VCaP (cell line): ENCODE measurements at regions not wholly inside any gene's neighbourhood (a gene's known extent, or its start where the extent isn't known, plus 50 kb on each side); places are given as distances from the start of the nearest gene placed in this dataset.

Experiments
- H3K27ac ChIP-seq: fragments of 450-650 bp; 2 replicates; pipeline ENCODE4 v1.5.1; 2017
- TF ChIP-seq, protein P1 (sequence below): fragments of 450-650 bp; conservative IDR thresholded peaks from 2 replicates; pipeline ENCODE4 v1.5.1; 2017; ENCODE audit warnings: mild to moderate bottlenecking, moderate library complexity

DNA sequence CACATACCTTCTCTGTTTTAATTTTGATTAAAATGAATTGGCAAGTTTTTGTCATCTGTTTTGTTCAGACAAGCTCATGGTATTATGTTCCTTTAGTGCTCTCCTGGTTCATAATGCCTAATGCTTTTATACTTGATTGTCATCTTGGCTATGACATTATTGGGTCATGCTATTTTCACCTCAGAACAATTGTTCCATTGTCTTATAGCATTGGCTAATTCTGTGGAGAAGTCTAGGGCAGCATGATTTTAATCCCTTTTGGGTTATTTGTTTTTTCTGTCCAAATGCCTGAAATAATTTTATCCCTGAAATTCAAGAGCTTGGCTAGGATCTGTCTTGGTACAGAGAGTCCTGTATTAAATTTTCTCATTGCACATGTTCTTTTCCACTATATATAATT lies 83.8 kb upstream of the CCDC85A start:
- TF ChIP-seq, protein P1, sequence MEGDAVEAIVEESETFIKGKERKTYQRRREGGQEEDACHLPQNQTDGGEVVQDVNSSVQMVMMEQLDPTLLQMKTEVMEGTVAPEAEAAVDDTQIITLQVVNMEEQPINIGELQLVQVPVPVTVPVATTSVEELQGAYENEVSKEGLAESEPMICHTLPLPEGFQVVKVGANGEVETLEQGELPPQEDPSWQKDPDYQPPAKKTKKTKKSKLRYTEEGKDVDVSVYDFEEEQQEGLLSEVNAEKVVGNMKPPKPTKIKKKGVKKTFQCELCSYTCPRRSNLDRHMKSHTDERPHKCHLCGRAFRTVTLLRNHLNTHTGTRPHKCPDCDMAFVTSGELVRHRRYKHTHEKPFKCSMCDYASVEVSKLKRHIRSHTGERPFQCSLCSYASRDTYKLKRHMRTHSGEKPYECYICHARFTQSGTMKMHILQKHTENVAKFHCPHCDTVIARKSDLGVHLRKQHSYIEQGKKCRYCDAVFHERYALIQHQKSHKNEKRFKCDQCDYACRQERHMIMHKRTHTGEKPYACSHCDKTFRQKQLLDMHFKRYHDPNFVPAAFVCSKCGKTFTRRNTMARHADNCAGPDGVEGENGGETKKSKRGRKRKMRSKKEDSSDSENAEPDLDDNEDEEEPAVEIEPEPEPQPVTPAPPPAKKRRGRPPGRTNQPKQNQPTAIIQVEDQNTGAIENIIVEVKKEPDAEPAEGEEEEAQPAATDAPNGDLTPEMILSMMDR = no peak
- no peak overlapping the region for H3K27ac ChIP-seq

- TF ChIP-seq, protein P1 = no peak
- no peak overlapping the region for H3K27ac ChIP-seq
Observed at GRCh38 chr2:56100791-56101312, 82.9 kb upstream of the CCDC85A start.

- TF ChIP-seq, protein P1 = no peak
- no peak overlapping the region for H3K27ac ChIP-seq
Observed at GRCh38 chr2:56102098-56102497, 81.7 kb upstream of the CCDC85A start.

- TF ChIP-seq, protein P1 = no peak
- no peak overlapping the region for H3K27ac ChIP-seq
Observed at GRCh38 chr2:56102866-56103265, 80.9 kb upstream of the CCDC85A start.

DNA sequence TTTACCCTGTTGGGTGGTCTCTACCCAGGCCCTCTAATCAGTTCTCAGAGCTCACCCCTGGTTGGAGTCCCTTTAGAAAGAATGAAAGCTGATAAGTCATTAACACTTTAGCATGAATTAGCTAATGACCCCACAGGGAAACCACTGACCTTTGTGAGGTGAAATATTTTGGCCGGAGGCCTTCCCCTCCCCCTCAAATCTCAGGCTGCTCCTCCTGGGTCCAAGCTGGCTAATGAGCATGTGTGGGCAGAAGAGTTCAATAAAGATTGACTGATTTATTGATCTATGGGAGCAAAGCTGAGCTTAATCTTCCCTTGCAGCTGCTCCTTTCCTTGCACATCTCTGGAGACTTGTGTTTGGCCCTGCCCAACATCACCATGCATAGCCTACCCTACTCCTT lies 78.8 kb upstream of the CCDC85A start:
- TF ChIP-seq, protein P1 = no peak
- no peak overlapping the region for H3K27ac ChIP-seq

DNA sequence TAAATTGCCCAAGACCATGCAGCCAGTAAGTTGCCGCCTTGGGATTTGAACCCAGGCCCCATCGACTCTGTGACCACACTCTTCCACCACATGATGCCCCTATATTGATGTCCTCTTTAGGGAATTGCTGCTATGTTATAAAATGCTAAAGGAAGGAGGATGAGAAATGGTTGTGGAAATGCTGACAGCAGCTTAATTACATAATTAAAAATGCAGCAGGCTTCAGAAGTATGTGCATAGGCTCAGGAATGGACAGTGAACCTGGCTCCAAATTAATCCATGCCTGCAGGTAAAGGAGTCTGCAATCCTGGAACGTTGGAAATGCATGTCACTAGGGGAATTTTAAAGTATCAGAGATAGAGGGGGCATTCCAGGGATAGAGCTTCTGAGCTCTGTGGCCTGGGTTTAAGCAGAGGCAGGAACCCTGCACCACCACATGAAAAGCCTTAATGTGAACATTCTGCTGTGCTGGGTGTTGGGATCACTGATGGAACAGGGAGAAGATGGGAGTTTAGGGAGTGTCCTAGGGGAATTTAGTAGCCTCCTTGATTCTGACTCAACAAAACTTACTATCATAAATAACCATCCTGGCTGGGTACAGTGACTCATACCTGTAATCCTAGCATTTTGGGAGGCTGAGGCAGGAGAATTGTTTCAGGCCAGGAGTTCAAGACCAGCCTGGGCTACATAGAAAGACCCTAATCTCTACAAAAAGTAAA lies 76.1 kb upstream of the CCDC85A start:
- TF ChIP-seq, protein P1 = no peak
- no peak overlapping the region for H3K27ac ChIP-seq

GRCh38 chr2:56108806-56109205 lies 75.0 kb upstream of the CCDC85A start:
- H3K27ac ChIP-seq = no peak overlapping the region
- TF ChIP-seq, protein P1 = no peak
